ENCODE measurements at regions not wholly inside any gene's neighbourhood (a gene's known extent, or its start where the extent isn't known, plus 50 kb on each side); places are given as distances from the start of the nearest gene placed in this dataset.

GRCh38 chr1:184875218-184875617 is 99.1 kb downstream of the NIBAN1 start:
- TF ChIP-seq BHLHE40 (IDR thresholded peaks at IDR 0.05; ENCODE audit: borderline replicate concordance) (no peak), FOXK2 (IDR thresholded peaks at IDR 0.05) (no peak), ELF4 (IDR thresholded peaks at IDR 0.05) (no peak), HDGF (IDR thresholded peaks at IDR 0.05; ENCODE audit: borderline replicate concordance) (no peak), SUZ12 (IDR thresholded peaks at IDR 0.05) (no peak), ARNT (IDR thresholded peaks at IDR 0.05) (no peak), TARDBP (IDR thresholded peaks at IDR 0.05) (no peak), ZNF384 (IDR thresholded peaks at IDR 0.05) (no peak), SP1 (IDR thresholded peaks at IDR 0.05) (no peak), FOXA1 (IDR thresholded peaks at IDR 0.05) (no peak)

Measured in HEK293T (cell line).